ENCODE measurements at regions not wholly inside any gene's neighbourhood (a gene's known extent, or its start where the extent isn't known, plus 50 kb on each side); places are given as distances from the start of the nearest gene placed in this dataset.

DNA sequence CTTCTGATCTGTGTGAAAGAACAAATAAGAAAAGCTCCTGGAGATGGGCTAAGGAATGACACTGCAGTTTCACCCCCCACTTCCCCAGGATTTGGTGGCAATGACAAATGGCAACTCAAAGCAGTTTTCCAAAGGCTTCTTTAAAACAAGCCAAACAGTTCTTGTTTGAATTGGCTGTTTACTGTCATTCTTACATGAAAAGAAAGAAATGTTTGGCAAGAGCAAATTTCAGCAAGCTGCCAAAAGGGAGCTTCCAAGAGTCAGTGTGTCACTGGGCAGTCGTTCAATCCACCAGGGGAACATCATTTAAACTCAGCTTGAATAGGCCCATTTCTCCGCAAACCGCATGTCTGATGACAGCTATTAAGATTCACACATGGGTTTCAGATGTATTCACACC lies 119.0 kb upstream of the RHOBTB1 start:
- H3K4me3 ChIP-seq (ENCODE audit: insufficient read depth, low read length, poor library complexity, severe bottlenecking), result no peak overlapping the region
- H3K9ac ChIP-seq (ENCODE audit: low read length), result no peak overlapping the region
- no peaks in the 10 kb centered on the region for H3K9me2 ChIP-seq (replicated peaks; ENCODE audit: insufficient read depth, low read length)
- no peak overlapping the region for H3K27ac ChIP-seq (ENCODE audit: low read depth, low read length)
- no peaks in the 10 kb centered on the region for H3K79me2 ChIP-seq (ENCODE audit: insufficient read depth, low read length)
- no peak overlapping the region for H2AFZ ChIP-seq (ENCODE audit: low read depth, low read length, severe bottlenecking)
- TF ChIP-seq EZH2phosphoT487 (conservative IDR thresholded peaks at IDR 0.05; ENCODE audit: low read length), result no peak
- TF ChIP-seq, protein P1, sequence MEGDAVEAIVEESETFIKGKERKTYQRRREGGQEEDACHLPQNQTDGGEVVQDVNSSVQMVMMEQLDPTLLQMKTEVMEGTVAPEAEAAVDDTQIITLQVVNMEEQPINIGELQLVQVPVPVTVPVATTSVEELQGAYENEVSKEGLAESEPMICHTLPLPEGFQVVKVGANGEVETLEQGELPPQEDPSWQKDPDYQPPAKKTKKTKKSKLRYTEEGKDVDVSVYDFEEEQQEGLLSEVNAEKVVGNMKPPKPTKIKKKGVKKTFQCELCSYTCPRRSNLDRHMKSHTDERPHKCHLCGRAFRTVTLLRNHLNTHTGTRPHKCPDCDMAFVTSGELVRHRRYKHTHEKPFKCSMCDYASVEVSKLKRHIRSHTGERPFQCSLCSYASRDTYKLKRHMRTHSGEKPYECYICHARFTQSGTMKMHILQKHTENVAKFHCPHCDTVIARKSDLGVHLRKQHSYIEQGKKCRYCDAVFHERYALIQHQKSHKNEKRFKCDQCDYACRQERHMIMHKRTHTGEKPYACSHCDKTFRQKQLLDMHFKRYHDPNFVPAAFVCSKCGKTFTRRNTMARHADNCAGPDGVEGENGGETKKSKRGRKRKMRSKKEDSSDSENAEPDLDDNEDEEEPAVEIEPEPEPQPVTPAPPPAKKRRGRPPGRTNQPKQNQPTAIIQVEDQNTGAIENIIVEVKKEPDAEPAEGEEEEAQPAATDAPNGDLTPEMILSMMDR (IDR thresholded peaks at IDR 0.05; ENCODE audit: insufficient read depth, low read length, poor library complexity, severe bottlenecking), result no peak
- no peaks in the 10 kb centered on the region for H3F3A ChIP-seq (ENCODE audit: insufficient read depth)
- H3K36me3 ChIP-seq (ENCODE audit: low read length), result no peaks in the 10 kb centered on the region
- H3K9me3 ChIP-seq (ENCODE audit: insufficient read depth, low read length), result no peaks in the 10 kb centered on the region
- no peaks in the 10 kb centered on the region for H3K27me3 ChIP-seq (ENCODE audit: low read length)
- no peak overlapping the region for H3K4me2 ChIP-seq (ENCODE audit: low read depth, low read length, poor library complexity, severe bottlenecking)
- no peaks in the 10 kb centered on the region for H4K20me1 ChIP-seq (ENCODE audit: low read depth, low read length)

DNA sequence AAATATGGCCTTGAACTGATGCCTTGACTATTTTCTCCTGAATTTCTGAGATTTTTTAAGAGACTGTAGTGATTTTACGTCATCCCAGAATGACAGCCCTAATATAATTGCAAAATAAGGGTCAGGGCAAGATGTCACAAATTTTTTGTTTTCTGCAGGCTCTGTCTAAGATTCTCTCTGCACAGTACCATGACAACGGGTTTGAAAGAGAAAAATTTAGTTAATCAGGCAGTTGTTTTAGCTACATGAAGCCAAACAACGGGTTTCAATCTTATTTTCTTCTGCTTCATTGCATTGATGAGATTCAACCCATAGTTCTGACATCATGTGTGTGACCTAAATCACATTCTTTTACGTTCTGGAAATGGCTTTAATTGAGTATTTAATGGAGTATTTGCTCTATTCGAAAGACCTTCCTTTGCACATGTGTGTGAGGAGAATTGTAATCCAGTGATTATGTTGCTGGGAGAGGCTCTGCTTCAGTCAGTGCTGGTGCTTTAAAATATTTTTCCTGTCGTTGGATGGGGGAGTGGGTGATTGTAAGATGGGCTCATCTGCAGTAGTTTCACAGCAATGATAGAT lies 118.0 kb upstream of the RHOBTB1 start:
- Histone ChIP-seq H3K27ac (ENCODE audit: low read depth, low read length) (no peak overlapping the region), H3K27me3 (ENCODE audit: low read length) (no peaks in the 10 kb centered on the region), H3K4me2 (ENCODE audit: low read depth, low read length, poor library complexity, severe bottlenecking) (no peak overlapping the region), H3F3A (ENCODE audit: insufficient read depth) (no peaks in the 10 kb centered on the region), H3K9me2 (replicated peaks; ENCODE audit: insufficient read depth, low read length) (no peaks in the 10 kb centered on the region), H3K4me3 (ENCODE audit: insufficient read depth, low read length, poor library complexity, severe bottlenecking) (no peak overlapping the region), H3K36me3 (ENCODE audit: low read length) (no peaks in the 10 kb centered on the region), H4K20me1 (ENCODE audit: low read depth, low read length) (no peaks in the 10 kb centered on the region), H3K9ac (ENCODE audit: low read length) (no peak overlapping the region), H2AFZ (ENCODE audit: low read depth, low read length, severe bottlenecking) (no peak overlapping the region), H3K9me3 (ENCODE audit: insufficient read depth, low read length) (no peaks in the 10 kb centered on the region), H3K79me2 (ENCODE audit: insufficient read depth, low read length) (no peaks in the 10 kb centered on the region)
- TF ChIP-seq, protein P1 (IDR thresholded peaks at IDR 0.05; ENCODE audit: insufficient read depth, low read length, poor library complexity, severe bottlenecking), result no peak

DNA sequence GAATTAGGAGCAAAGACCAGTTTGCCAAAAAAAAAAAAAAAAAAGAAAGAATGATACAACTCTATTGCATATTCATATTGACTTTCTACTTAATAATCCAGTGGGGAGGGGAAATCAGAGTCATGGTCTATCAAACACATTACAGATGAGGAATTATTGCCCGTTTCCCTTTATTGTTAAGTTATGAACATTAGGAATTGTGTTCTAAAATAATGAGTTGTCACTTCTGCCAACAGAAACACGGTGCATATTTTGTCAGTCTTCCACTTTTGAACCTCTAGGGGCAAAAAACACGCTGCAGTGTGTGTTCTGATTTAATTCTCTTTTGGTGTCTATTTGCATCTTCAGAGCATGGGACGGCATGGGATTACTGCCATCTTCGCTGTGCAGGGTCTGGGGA lies 115.7 kb upstream of the RHOBTB1 start:
- Histone ChIP-seq H3K36me3 (ENCODE audit: low read length) (no peaks in the 10 kb centered on the region), H3K79me2 (ENCODE audit: insufficient read depth, low read length) (no peaks in the 10 kb centered on the region), H3K27me3 (ENCODE audit: low read length) (no peaks in the 10 kb centered on the region), H3K9me3 (ENCODE audit: insufficient read depth, low read length) (no peaks in the 10 kb centered on the region), H4K20me1 (ENCODE audit: low read depth, low read length) (no peaks in the 10 kb centered on the region), H2AFZ (ENCODE audit: low read depth, low read length, severe bottlenecking) (no peak overlapping the region), H3K9ac (ENCODE audit: low read length) (no peak overlapping the region), H3K4me3 (ENCODE audit: insufficient read depth, low read length, poor library complexity, severe bottlenecking) (no peak overlapping the region), H3K9me2 (replicated peaks; ENCODE audit: insufficient read depth, low read length) (no peaks in the 10 kb centered on the region), H3K27ac (ENCODE audit: low read depth, low read length) (no peak overlapping the region), H3K4me2 (ENCODE audit: low read depth, low read length, poor library complexity, severe bottlenecking) (no peak overlapping the region), H3F3A (ENCODE audit: insufficient read depth) (no peaks in the 10 kb centered on the region)
- TF ChIP-seq EZH2phosphoT487 (conservative IDR thresholded peaks at IDR 0.05; ENCODE audit: low read length), result no peak
- TF ChIP-seq, protein P1 (IDR thresholded peaks at IDR 0.05; ENCODE audit: insufficient read depth, low read length, poor library complexity, severe bottlenecking), result no peak

Data from SU-DHL-6 (cell line).